ENCODE measurements at regions not wholly inside any gene's neighbourhood (a gene's known extent, or its start where the extent isn't known, plus 50 kb on each side); places are given as distances from the start of the nearest gene placed in this dataset.
"Not testable (repeated sequence)": the region's sequence is repeated elsewhere in the genome, so short reads cannot be mapped to it uniquely, and the experiment has no call there.

DNA sequence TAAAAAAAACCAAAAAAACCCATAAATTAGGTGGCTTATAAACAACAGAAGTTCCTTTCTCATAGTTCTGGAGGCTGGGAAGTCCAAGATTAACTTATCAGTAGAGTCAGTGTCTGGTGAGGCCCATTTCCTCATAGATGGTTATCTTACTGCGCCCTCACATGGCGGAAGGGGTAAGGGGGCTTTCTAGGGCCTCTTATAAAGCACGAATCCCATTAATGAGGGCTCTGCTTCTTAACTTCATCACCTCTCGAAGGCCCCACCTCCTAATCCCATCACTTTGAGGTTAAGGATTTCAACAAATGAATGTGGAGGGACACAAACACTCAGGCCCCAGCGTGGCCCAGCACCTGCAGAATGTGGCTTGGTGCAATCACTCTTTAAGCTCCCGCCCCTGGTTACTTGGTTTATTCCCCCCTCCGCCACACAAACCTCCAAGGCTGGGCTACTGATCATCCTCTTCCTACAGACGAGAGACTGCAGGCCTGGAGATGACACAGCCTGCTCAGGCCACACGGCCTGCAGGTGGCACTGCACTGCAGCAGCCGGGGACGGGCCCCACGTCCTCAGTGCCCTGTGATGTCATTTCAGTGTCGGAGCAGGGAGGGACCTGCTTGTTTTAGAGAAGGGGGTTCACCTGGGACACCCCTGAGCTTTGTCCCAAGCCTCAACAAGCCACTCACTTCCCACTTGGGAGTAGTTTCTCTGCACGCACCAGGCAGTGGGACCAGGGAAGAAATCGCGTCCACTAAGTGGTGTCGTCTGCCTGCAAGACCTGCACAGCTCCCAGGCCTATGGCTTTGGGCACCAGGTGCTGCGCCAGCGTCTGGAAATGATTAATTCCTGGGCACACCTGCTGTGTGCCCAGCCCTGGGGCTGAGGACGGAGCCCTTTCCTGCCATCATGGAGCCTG, 178.5 kb downstream of the NPIPB11 start:
- TF ChIP-seq, protein P1, sequence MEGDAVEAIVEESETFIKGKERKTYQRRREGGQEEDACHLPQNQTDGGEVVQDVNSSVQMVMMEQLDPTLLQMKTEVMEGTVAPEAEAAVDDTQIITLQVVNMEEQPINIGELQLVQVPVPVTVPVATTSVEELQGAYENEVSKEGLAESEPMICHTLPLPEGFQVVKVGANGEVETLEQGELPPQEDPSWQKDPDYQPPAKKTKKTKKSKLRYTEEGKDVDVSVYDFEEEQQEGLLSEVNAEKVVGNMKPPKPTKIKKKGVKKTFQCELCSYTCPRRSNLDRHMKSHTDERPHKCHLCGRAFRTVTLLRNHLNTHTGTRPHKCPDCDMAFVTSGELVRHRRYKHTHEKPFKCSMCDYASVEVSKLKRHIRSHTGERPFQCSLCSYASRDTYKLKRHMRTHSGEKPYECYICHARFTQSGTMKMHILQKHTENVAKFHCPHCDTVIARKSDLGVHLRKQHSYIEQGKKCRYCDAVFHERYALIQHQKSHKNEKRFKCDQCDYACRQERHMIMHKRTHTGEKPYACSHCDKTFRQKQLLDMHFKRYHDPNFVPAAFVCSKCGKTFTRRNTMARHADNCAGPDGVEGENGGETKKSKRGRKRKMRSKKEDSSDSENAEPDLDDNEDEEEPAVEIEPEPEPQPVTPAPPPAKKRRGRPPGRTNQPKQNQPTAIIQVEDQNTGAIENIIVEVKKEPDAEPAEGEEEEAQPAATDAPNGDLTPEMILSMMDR (IDR thresholded peaks at IDR 0.05) = not testable (repeated sequence)
- not testable (repeated sequence) for TF ChIP-seq POLR2A (IDR thresholded peaks at IDR 0.05)
